Activated naive CD4-positive, alpha-beta T cell treated with anti-CD3 and anti-CD28 coated beads, Interleukin-2, amount 50 U/mL, for 16 hours (primary cell): ENCODE measurements at regions not wholly inside any gene's neighbourhood (a gene's known extent, or its start where the extent isn't known, plus 50 kb on each side); places are given as distances from the start of the nearest gene placed in this dataset.

Source experiments
- DNase-seq: peaks from one replicate; pipeline ENCODE4 v3.0.0-alpha.2; 2020

- no peak for DNase-seq
Measured at GRCh38 chr15:93517176-93517575, 428.2 kb upstream of the RGMA start.

DNA sequence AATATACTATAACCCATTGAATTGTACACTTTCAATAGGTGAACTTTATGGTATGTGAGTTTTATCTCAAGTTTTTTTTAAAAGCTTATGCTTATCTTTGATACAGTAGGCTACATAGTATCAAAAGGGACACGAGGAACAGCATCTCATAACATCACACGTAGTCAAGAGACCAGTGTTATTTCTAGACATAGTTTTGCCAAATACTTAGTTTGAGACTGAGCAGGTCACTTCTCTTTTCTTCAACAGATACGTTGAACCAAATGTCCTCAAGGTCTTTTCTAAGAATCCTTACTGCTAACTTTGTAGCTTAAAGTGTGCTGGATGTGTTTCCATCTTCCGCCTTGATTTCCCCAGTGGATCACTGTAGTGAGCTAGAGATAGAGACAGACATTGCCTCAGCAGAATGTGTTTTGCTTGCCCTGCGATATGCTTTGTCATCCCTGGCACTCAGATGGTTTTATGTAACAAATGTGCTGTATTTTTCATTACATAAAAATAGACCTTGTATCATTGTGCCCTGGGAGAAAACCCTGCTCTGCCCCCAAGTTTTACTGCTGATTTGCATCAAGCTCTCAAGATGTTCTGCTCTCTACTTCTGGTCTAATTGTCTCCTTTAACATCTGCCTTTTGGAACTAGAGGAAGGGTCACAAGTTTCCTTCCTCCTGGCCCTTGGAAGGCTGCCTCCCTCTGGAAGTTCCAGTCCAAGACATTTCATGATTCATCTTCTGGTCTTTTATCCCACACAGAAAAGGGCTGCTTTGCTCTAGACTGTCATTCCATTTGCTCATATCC lies 426.4 kb upstream of the RGMA start:
- DNase-seq: no peak

DNA sequence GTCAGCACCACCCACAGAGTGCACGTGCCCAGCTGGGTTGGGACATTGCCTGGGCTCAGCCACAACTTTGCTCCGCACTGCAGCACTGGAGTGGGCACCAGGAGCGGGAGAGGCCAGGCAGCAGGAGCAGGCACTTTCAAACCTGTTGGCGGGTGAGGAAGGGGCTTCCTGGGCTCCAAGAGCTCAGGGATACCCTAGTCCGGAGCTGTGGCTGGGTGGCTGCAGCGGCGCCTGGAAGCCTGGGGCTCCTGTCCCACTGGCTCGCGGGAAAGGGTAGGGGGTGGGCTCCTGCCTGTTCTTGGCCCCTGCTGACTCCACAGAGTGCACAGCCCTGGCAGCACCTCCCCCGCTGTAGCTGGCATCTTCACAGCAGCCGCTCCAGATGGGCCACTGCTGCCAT lies 417.6 kb upstream of the RGMA start:
- DNase-seq: no peak

DNA sequence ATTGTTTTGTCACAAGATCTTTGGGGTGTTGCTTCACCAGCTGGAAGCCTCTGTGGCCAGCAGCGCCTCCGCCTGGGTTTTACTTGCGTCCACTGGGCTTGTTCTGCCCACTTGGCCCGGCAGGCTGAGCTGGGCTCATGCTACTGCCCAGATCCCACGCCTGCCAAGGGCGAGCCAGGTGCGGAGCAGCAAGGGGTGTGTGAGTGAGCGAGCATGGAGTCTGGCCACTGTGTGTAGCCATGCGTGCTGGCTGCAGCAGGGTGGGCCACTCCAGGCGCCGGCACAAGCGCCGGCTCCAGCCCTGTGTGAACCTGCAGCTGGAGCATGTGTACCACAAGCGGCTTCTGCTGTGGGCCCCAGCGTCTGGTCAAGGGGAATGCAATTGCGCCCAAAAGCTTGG lies 416.5 kb upstream of the RGMA start:
- no peak for DNase-seq

DNA sequence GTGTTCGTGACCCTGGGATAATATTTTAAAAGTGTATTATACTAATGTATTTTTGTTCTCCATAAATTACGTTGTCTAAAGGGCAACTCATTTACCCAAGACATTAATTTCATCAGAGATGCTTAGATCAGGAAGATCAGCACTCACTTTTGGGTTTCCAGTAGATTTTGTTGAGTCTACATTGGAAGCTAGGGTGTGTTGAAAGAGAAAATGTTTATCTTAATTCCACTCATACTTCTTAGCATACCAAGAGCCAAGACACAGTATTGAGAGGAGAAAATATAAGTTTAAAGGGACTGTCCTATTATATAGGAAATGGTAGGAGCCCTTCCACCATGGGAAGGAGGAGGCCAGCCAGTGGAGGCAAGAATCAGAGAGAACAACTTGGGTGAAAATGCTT lies 412.9 kb upstream of the RGMA start:
- DNase-seq: no peak

DNA sequence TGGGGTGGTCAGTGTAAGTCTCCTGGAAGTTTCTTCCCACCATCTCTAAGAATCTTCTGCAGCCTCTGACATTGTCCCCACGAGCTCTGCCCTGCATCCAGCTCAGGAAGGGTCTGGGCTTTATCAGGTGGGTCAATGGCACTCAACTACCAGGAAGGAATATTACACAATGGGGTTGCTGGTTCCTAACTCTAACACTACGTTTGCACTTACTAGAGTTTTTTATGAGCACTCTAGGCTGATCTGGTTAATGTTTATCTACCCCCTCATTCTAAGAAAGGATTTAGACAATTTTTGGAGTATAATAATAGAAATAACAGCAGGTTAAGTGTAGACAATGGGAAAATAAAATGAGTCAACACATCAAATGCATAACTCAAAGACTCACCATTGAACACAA lies 411.1 kb upstream of the RGMA start:
- no peak for DNase-seq

DNA sequence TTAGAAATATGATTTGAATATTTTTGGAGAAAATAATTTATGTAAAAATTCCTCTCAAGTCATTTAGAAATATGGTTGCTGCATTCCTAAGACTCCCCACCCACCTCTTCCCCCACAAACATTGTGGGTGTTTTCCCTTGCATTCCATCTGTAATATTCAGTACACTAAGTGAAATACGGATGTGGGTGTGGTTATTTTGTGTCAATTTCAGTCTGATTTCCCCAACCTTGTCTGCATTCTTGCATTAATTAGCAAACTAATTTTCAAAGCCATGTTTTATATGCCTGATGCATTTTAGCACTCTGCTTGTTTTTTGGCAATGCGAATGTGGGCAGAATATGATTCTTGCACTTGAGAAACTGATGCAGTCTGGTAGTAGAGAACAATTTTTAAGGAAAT lies 408.3 kb upstream of the RGMA start:
- no peak for DNase-seq

DNA sequence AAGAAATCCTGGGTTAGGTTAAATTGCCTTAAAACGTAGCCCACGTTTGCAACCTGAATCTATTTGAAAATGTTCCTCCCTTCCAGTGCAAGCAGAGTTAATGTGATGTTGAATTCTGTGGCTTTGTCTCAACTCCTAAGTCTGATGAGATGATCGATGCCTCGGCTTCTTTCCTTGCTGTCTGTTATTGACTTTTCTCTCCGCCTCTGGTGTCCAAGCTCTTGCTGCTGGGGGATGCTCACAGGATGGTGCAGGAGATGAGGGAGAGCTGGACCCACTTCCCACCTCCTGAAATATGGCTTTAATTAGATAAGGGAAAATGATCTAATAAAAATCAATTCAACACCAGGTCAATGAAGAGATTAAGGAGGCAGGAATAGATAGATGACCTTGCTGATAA lies 407.9 kb upstream of the RGMA start:
- no peak for DNase-seq

DNA sequence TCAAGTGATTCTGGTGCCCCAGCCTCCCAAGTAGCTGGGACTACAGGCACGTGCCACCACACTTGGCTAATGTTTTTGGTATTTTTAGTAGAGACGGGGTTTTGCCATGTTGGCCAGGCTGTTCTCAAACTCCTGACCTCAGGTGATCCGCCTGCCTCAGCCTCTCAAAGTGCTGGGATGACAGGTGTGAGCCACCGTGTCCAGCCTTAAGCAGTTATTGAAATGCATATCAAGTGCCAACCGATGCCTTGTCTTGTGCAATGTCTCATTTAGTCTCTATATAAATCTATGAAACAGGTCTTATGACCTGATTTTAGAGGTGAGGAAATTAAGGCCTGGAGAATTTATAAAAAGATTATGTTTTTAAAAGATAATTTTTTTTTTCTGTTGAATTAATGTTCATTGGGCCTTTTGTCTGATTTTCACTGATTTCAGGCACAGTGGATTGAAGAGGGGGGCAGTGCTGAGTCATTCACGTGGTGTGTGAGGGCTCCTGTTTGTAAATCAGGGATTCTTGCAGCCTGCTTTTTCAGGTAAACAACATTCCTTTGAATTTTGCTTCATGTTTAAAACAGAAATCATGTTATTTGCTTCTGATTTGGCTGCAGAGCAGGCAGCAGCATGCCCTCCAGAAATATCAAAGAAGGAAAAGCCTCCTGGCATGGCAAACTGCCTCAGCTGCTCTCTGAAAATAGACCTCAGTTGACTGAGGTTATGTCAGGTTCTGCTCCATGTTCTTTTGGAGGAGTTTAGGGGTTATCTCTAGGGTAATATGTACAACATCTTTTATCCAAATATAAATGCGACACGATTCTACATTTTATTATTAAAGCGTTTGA lies 407.0 kb upstream of the RGMA start:
- no peak for DNase-seq

DNA sequence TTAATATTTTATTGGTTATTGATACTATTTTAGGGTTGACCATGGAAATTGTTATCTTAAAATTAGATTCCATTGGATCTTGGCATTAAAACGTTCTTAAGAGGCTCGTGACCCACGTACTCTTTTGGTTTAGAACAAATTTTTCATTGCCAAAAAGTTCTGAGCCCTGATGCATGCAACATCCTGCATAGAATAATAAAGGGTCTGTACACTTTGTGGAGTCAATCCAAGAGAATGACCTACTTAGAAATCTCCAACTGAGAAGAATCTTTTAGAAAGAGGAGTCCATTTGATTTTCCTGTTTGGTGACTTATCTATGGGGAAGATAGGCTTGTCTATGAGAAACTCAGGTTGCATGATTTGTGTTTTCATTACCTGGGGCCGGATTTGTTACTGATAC lies 404.2 kb upstream of the RGMA start:
- no peak for DNase-seq

GRCh38 chr15:93491291-93491690 lies 402.3 kb upstream of the RGMA start:
- DNase-seq: no peak

DNA sequence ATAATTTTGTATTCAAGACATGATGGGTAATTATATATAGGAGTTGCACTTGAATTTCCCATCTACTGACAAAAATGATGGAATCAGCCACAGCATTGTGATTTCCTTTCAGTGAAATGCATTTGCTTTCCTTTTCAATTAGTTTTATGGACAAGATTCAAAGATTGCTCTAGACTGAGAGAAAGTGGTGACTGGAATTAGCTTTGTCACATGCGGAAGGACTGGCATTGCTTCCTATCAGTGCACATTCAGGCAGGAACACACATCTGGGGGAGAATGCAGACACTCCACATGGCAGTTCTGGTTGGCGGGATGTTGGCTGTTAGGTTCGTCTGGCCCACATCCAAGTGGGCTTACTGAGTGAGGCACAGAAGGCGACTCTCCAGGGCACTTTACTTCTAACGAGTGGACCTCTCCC lies 399.3 kb upstream of the RGMA start:
- DNase-seq: no peak

DNA sequence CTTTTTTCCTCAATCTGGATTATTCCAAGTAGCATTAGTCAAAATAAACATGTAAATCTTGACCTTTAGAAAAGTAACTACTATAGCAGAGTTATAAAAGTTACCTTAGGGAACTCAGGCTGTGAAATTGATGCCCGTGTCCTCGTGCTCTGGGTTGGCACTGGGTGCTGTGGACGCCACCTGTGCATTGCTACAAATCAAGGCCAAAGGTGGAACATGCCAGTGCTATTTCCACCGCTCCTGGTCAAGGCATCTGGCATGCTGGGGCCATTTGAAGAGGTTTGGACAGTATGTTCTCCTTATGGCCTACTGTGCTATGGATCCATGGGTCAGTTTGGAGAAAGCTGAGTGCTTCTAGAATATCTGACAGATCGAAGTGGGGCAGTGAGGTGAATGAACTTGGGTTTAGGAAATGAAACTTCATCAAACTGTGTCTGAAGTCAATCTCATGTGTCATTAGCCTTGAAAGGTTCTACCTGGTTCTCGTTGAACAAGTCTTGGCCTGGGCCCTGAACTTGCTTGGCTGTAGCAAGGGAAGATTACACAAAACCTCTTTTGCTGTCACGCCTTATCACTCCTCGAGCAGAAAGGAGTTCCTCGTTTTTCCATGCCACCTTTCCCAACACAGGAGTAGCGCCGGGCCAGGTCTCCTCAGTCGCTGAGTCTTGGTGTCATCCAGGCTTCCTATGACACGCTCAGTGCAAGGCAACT lies 397.6 kb upstream of the RGMA start:
- no peak for DNase-seq

DNA sequence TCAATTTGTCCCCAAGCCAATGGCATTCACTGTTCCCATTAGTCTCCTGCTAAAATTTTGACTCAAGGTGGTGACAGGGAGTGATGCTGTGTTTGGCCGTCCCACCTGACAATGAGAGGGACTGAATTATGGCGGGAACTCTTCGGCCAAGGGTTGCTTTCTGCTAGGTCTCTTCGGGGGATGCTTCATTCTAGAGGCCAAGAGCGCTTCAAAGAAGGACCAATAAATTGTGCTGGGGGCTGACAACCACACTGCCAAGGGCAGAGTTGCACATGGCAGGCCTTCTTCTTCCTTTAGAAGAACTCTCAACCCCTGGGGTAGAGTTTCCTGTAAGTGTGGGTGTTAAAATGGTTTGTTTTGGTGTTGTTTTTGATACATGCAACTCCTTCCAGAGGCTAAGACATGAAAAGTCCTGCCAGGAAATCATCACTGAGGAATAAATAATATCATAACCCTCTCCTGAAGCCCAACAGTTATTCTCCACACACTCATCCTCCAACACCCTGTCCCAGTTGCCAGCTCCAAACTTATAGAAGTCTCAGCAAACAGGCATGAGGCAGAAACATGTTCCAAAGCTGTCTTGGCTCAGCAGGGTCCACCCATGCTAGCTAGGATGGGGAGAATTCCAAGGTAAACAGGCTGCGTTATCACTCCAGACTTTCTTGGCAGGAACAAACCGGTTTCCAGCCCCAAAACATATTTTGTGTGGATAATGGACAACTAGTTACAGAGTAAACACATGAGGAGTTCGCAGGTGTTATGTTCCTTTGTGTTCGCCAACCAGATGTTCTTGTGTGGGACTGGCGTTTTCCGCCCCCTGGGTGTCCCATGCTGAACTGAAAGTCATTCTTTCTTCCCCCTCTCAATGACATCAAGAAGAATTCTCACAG lies 396.7 kb upstream of the RGMA start:
- DNase-seq: no peak

GRCh38 chr15:93483923-93484322 lies 394.9 kb upstream of the RGMA start:
- no peak for DNase-seq

- DNase-seq: no peak
Measured at GRCh38 chr15:93482731-93483130, 393.7 kb upstream of the RGMA start.

- DNase-seq: no peak
Measured at GRCh38 chr15:93479715-93480114, 390.7 kb upstream of the RGMA start.

DNA sequence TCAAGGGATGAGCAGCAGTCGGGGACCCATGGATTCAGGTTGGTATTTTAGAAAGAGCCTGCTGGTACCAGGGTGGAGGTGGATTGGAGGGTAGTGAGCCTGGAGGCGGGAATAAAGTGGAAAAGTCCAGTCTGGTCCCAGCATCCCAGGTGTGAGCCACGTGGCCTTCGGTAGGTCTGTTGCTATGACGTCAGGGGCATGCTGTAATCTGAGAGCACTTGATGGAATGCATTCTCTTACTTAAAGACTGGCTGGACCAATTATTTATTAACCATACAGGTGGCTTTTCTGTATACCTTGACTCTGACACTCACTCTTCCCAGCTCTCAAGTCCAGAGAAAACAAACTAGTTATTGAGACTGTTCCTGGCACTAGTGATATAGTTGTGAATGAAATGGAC lies 389.9 kb upstream of the RGMA start:
- DNase-seq: no peak

DNA sequence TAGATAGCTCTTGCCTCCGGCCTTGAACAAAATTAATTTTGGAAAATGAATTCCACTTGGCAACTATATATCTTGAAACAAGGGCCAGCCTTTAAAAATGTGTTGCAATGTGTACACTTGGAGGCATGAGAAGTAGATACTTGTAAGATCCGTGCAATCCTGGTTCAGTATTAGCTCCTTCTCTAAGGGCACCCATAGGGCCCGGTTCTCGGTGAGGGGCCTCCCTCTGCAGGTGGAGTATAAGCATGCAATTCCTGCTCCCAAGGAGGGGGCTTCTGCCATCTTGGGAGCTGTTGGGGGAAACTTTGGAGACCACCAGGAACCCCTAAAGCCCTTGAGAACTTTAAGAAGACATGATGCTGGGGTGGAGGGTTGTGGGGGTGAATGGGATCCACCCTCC lies 388.7 kb upstream of the RGMA start:
- no peak for DNase-seq

DNA sequence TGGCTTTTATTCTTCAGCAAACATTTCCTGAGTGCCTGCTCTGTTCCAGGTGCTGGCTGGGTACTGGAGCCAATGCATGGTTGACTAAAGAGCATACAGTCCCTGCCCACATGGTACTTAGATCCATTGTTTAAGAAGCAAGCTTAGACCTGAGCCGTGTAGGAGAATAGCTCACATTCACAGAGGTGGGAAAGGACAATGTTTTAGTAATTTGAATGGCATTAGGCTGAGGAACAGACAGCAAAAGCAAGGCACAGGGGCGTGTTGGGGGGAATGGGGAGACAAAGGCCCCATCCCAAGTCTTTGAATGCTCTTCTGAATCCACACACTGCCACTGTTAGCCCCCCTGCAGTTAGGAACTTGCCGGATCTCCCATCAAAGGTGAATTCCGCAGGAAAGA lies 388.2 kb upstream of the RGMA start:
- no peak for DNase-seq

GRCh38 chr15:93476491-93477177 lies 387.6 kb upstream of the RGMA start:
- DNase-seq: no peak

- no peak for DNase-seq
Measured at GRCh38 chr15:93474728-93475127, 385.7 kb upstream of the RGMA start.
